ENCODE measurements at regions not wholly inside any gene's neighbourhood (a gene's known extent, or its start where the extent isn't known, plus 50 kb on each side); places are given as distances from the start of the nearest gene placed in this dataset.

GRCh38 chr4:153850533-153851280 is 61.8 kb upstream of the SFRP2 start:
- DNase-seq (ENCODE audit: low read depth in 3 of 3) = no peak

GRCh38 chr4:153844144-153844543 is 55.3 kb upstream of the SFRP2 start:
- no peak for DNase-seq (ENCODE audit: low read depth in 3 of 3)

Data from stimulated activated CD4-positive, alpha-beta T cell treated with anti-CD3 and anti-CD28 coated beads, TNF-alpha, amount 100 ng/mL, for 48 hours (primary cell).